GM12891 (cell line): ENCODE measurements at regions not wholly inside any gene's neighbourhood (a gene's known extent, or its start where the extent isn't known, plus 50 kb on each side); places are given as distances from the start of the nearest gene placed in this dataset.
"Not testable (repeated sequence)": the region's sequence is repeated elsewhere in the genome, so short reads cannot be mapped to it uniquely, and the experiment has no call there.

Experiments
- DNase-seq: peaks from one replicate; pipeline ENCODE4 v3.0.0; 2011; ENCODE audit warnings: low spot score; ENCODE audit not compliant: insufficient read length
- FAIRE-seq: peaks from 2 replicates; lab custom pipeline; 2011; peaks lifted over from hg19 to GRCh38; lab: Jason Lieb, UNC
- PAX5 ChIP-seq: IDR thresholded peaks from 2 replicates; pipeline ENCODE4 v1.6.1; 2011; ENCODE audit warnings: low read length, moderate library complexity, mild to moderate bottlenecking; ENCODE audit not compliant: insufficient read depth, severe bottlenecking
- POLR2A ChIP-seq: IDR thresholded peaks from 2 replicates; pipeline ENCODE4 v1.6.1; 2011; ENCODE audit warnings: low read depth, low read length, control low read depth
- POLR2AphosphoS5 ChIP-seq: IDR thresholded peaks from 2 replicates; pipeline ENCODE4 v1.6.1; 2011; ENCODE audit warnings: low read depth, low read length, control low read depth
- POU2F2 ChIP-seq: IDR thresholded peaks from 2 replicates; pipeline ENCODE4 v1.6.1; 2011; ENCODE audit warnings: low read depth, mild to moderate bottlenecking, control low read depth, low read length, moderate library complexity
- SPI1 ChIP-seq: IDR thresholded peaks from 2 replicates; pipeline ENCODE4 v1.6.1; 2011; ENCODE audit warnings: low read depth, low read length, control low read depth
- TAF1 ChIP-seq: IDR thresholded peaks from 2 replicates; pipeline ENCODE4 v1.6.1; 2011; ENCODE audit warnings: low read depth, low read length, control low read depth

- TF ChIP-seq SPI1 (no peak), POU2F2 (no peak), POLR2AphosphoS5 (no peak), PAX5 (no peak), POLR2A (no peak), TAF1 (no peak)
- DNase-seq (no peak), FAIRE-seq (no peak)
Observed at GRCh38 chr15:56797720-56798275, 64.5 kb upstream of the ZNF280D start.

DNA sequence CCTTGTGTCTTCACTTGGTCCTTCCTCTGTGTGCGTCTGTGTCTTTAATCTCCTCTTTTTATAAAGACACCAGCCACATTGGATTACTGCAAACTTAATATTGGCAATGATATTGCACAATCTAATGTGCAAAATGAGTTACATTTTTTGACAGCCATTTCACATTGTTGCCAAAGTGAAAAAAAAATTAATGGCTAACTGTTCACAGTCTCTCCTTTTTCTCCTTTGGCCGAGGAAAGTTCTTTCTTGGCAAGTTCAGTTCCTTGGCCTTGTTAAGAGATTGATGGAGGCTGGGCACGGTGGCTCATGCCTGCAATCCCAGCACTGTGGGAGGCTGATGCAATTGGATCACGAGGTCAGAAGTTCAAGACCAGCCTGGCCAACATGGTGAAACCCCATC is 62.2 kb upstream of the ZNF280D start:
- TF ChIP-seq POLR2A (no peak), POLR2AphosphoS5 (no peak), PAX5 (no peak), SPI1 (no peak), POU2F2 (no peak), TAF1 (no peak)
- FAIRE-seq (no peak), DNase-seq (no peak)

GRCh38 chr15:56794553-56795329 is 61.4 kb upstream of the ZNF280D start:
- FAIRE-seq (no peak), DNase-seq (no peak)
- TF ChIP-seq POLR2AphosphoS5 (no peak), POU2F2 (no peak), PAX5 (no peak), TAF1 (no peak), SPI1 (no peak), POLR2A (no peak)

GRCh38 chr15:56794165-56794552 is 60.9 kb upstream of the ZNF280D start:
- no peak for FAIRE-seq
- DNase-seq, result no peak
- TF ChIP-seq PAX5, result no peak
- no peak for TF ChIP-seq POLR2AphosphoS5
- TF ChIP-seq POU2F2, result no peak
- TF ChIP-seq SPI1, result no peak
- no peak for TF ChIP-seq POLR2A
- no peak for TF ChIP-seq TAF1

GRCh38 chr15:56792211-56792610 is 58.9 kb upstream of the ZNF280D start:
- no peak for TF ChIP-seq POLR2A
- no peak for TF ChIP-seq POLR2AphosphoS5
- TF ChIP-seq PAX5, result no peak
- TF ChIP-seq POU2F2, result no peak
- TF ChIP-seq SPI1, result no peak
- no peak for TF ChIP-seq TAF1
- no peak for DNase-seq
- no peak for FAIRE-seq

- not testable (repeated sequence) for FAIRE-seq, DNase-seq
Observed at GRCh38 chr15:56791521-56791920, 58.2 kb upstream of the ZNF280D start.

DNA sequence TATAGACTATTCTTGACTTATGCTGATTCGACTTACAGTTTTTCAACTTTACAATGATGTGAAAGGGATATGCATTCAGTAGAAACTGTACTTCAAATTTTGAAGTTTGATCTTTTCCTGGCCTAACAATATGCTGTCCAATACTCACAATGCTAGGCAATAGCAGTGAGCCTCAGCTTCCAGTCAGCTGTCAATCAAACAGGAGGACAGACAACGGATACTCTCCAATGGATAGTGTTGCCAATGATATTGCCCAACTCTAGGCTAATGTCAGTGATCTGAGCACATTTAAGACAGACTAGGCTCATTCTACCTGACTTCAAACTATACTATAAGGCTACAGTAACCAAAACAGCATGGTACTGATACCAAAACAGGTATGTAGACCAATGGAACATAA is 55.0 kb upstream of the ZNF280D start:
- no peak for DNase-seq
- no peak for FAIRE-seq
- TF ChIP-seq TAF1, result no peak
- TF ChIP-seq POLR2AphosphoS5, result no peak
- no peak for TF ChIP-seq POLR2A
- TF ChIP-seq PAX5, result no peak
- no peak for TF ChIP-seq SPI1
- no peak for TF ChIP-seq POU2F2

DNA sequence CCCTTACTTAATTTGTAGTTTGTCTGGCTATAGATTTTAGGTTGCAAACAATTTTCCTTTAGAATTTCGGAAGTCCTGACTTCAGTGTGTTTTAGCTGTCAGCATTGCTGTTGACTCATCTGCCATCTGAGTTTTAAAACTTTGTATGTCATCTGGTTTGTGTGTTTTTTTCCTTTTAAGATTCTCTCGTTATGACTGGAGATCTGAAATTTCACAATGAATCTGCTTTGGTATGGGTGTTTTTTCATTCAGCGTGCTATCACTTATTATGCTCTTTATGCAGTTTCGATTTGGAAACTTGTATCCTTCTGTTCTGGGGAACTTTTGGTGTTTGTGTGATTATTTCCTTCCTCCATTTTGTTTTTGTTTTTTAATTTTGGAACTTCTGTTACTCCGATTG is 53.7 kb upstream of the ZNF280D start:
- TF ChIP-seq POU2F2, result no peak
- TF ChIP-seq POLR2AphosphoS5, result no peak
- TF ChIP-seq PAX5, result no peak
- TF ChIP-seq SPI1, result no peak
- TF ChIP-seq POLR2A, result no peak
- TF ChIP-seq TAF1, result no peak
- no peak for FAIRE-seq
- no peak for DNase-seq

DNA sequence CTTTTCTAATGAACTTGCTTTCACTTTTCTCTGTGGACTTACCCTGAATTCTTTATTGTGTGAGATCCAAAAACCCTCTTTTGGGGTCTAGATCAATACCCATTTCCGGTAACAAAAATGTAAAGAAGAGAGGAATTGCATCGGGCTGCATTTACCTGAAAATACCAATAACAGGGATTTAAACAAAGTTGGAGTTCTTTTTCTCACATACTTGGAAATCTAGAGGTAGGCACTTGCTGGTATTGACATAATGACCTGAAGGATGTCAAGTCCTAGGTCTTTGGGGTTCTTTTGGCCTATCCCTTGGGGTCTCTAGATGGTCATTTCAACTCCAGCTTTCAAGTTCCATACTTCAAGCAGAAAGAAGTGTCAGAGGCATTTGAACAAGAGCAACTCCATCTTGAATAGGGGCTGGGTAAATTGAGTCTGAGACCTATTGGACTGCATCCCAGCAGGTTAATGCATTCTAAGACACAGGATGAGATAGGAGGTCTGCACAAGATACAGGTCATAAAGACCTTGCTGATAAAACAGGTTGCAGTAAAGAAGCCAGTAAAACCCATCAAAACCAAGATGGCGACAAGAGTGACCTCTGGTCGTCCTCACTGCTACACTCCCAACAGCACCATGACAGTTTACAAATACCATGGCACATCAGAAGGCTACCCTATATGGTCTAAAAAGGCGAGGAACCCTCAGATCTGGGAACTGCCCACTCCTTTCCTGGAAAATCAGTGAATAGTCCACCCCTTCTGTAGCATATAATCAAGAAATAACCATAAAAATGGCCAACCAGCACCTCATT is 50.8 kb upstream of the ZNF280D start:
- TF ChIP-seq TAF1, result no peak
- TF ChIP-seq SPI1, result no peak
- TF ChIP-seq POU2F2, result no peak
- no peak for TF ChIP-seq PAX5
- no peak for TF ChIP-seq POLR2A
- no peak for TF ChIP-seq POLR2AphosphoS5
- FAIRE-seq, result no peak
- DNase-seq, result no peak
